ENCODE measurements at regions not wholly inside any gene's neighbourhood (a gene's known extent, or its start where the extent isn't known, plus 50 kb on each side); places are given as distances from the start of the nearest gene placed in this dataset.

DNA sequence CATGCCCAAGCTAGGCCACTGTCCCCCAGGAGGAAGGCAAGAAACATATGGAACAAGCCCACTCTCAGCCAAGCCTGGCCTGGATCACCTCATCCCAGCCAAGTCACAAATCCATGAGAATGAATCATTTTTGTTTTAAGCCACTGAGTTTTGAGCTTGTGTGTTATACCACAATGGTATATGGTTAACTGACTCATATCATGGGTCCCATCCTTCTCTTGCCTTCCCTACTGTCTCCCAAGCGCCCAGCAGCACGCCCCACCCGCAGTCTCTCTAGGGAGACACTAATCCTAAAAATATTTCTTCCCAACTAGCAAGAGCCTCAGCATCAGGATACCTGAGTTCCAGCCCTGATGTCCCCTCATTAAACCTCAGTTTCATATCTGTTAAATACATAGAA, 248.1 kb downstream of the CDK5RAP2 start:
- TF ChIP-seq, protein P1, sequence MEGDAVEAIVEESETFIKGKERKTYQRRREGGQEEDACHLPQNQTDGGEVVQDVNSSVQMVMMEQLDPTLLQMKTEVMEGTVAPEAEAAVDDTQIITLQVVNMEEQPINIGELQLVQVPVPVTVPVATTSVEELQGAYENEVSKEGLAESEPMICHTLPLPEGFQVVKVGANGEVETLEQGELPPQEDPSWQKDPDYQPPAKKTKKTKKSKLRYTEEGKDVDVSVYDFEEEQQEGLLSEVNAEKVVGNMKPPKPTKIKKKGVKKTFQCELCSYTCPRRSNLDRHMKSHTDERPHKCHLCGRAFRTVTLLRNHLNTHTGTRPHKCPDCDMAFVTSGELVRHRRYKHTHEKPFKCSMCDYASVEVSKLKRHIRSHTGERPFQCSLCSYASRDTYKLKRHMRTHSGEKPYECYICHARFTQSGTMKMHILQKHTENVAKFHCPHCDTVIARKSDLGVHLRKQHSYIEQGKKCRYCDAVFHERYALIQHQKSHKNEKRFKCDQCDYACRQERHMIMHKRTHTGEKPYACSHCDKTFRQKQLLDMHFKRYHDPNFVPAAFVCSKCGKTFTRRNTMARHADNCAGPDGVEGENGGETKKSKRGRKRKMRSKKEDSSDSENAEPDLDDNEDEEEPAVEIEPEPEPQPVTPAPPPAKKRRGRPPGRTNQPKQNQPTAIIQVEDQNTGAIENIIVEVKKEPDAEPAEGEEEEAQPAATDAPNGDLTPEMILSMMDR (IDR thresholded peaks at IDR 0.05; ENCODE audit: low read length) = no peak
- TF ChIP-seq EZH2 (optimal IDR thresholded peaks at IDR 0.05; ENCODE audit: low read depth, low read length) (no peak), EZH2phosphoT487 (IDR thresholded peaks at IDR 0.05; ENCODE audit: low read length) (no peak)

All from MM.1S (cell line).